Medulla oblongata (tissue), 1 donor: ENCODE measurements at regions not wholly inside any gene's neighbourhood (a gene's known extent, or its start where the extent isn't known, plus 50 kb on each side); places are given as distances from the start of the nearest gene placed in this dataset.
A peak's percentile ranks its signal among the peaks of the same experiment; 100 is the strongest.

Experiments used
- DNase-seq: peaks from one replicate; pipeline ENCODE4 v3.0.0-alpha.2; 2015; ENCODE audit errors: extremely low spot score

- DNase-seq, result no peak
Observed at GRCh38 chr14:76948976-76949375, 79.5 kb downstream of the IRF2BPL start.

GRCh38 chr14:76948213-76948947 is 80.1 kb downstream of the IRF2BPL start:
- no peak for DNase-seq

- no peak for DNase-seq
Observed at GRCh38 chr14:76947838-76948184, 80.7 kb downstream of the IRF2BPL start.

- DNase-seq, result peak; percentile 97
Observed at GRCh38 chr14:76947078-76947837, 81.2 kb downstream of the IRF2BPL start.

GRCh38 chr14:76946753-76947077 is 81.8 kb downstream of the IRF2BPL start:
- no peak for DNase-seq

GRCh38 chr14:76943072-76943471 is 85.4 kb downstream of the IRF2BPL start:
- DNase-seq, result no peak

- no peak for DNase-seq
Observed at GRCh38 chr14:76941946-76942805, 86.3 kb downstream of the IRF2BPL start.

- no peak for DNase-seq
Observed at GRCh38 chr14:76941544-76941943, 87.0 kb downstream of the IRF2BPL start.

GRCh38 chr14:76940021-76940760 is 88.3 kb downstream of the IRF2BPL start:
- DNase-seq, result no peak

- no peak for DNase-seq
Observed at GRCh38 chr14:76939015-76939742, 89.3 kb downstream of the IRF2BPL start.

- DNase-seq, result no peak
Observed at GRCh38 chr14:76938092-76938500, 90.4 kb downstream of the IRF2BPL start.

- DNase-seq, result no peak
Observed at GRCh38 chr14:76937181-76938091, 91.1 kb downstream of the IRF2BPL start.

GRCh38 chr14:76936483-76936882 is 92.0 kb downstream of the IRF2BPL start:
- DNase-seq, result no peak

- DNase-seq, result no peak
Observed at GRCh38 chr14:76933515-76933914, 95.0 kb downstream of the IRF2BPL start.

- DNase-seq, result no peak
Observed at GRCh38 chr14:76931631-76932402, 96.7 kb downstream of the IRF2BPL start.

- no peak for DNase-seq
Observed at GRCh38 chr14:76930549-76930948, 98.0 kb downstream of the IRF2BPL start.

- DNase-seq, result no peak
Observed at GRCh38 chr14:76929927-76930326, 98.6 kb downstream of the IRF2BPL start.

- DNase-seq, result no peak
Observed at GRCh38 chr14:76927971-76928700, 100.4 kb downstream of the IRF2BPL start.
